Upper lobe of left lung (tissue), 6 donors: ENCODE measurements at regions not wholly inside any gene's neighbourhood (a gene's known extent, or its start where the extent isn't known, plus 50 kb on each side); places are given as distances from the start of the nearest gene placed in this dataset.

Source experiments
- ATAC-seq, 2 donors: fragments of 200-7000 bp; cut with Tn5 transposase; one replicate each; pipeline ENCODE4 v1.9.1; 2022; ENCODE audit warnings: mild to moderate bottlenecking in 2 of 2, moderate library complexity in 2 of 2; ENCODE audit not compliant: low FRiP score in 2 of 2
- DNase-seq, 2 donors: peaks; one replicate each; pipeline ENCODE4 v3.0.0-alpha.2; 2019 to 2020
- H3K27ac ChIP-seq, 4 donors: fragments of 200-600 bp; sonication (generic); one replicate each; pipeline ENCODE4 v1.5.1; 2016 to 2019
- H3K27me3 ChIP-seq, 4 donors: fragments of 200-600 bp; sonication (generic); one replicate each; pipeline ENCODE4 v1.5.1; 2017 to 2019
- H3K36me3 ChIP-seq, 4 donors: fragments of 200-600 bp; sonication (generic); one replicate each; pipeline ENCODE4 v1.5.1; 2016 to 2019
- H3K4me1 ChIP-seq, 4 donors: fragments of 200-600 bp; sonication (generic); one replicate each; pipeline ENCODE4 v1.5.1; 2018 to 2019
- H3K4me3 ChIP-seq, 4 donors: fragments of 200-600 bp; sonication (generic); one replicate each; pipeline ENCODE4 v1.5.1; 2017 to 2019; ENCODE audit warnings: mild to moderate bottlenecking in 2 of 4, moderate library complexity in 1 of 4
- H3K9me3 ChIP-seq, 4 donors: fragments of 200-600 bp; sonication (generic); one replicate each; pipeline ENCODE4 v1.5.1; 2018 to 2019
- EP300 ChIP-seq, 4 donors: sonication (generic); formaldehyde crosslinking; IDR thresholded peaks; one replicate each; pipeline ENCODE4 v1.5.1; 2017; ENCODE audit warnings: antibody characterized with exemption in 4 of 4, control low read depth in 2 of 4
- POLR2A ChIP-seq, 4 donors: fragments of 450-650 bp; IDR thresholded peaks; one replicate each; pipeline ENCODE4 v1.5.1; 2016 to 2017; ENCODE audit warnings: antibody characterized with exemption in 4 of 4, mild to moderate bottlenecking in 2 of 4
- POLR2AphosphoS5 ChIP-seq, 2 donors: sonication (generic); formaldehyde crosslinking; IDR thresholded peaks; one replicate each; pipeline ENCODE4 v1.5.1; 2017; ENCODE audit warnings: antibody characterized with exemption in 2 of 2
- WGBS, 2 donors: methylation state at CpG; one replicate each; pipeline ENCODE4 v1.1.5; 2017 to 2018; 5-methylcytosine and 5-hydroxymethylcytosine counted together
- TF ChIP-seq, protein P1 (sequence below), 6 experiments: fragments of 450-650 bp in 4 of 6; fragments of 200-600 bp in 2 of 6; sonication (generic) in 2 of 6; IDR thresholded peaks; one replicate each; pipeline ENCODE4 v1.5.1; 2016 to 2019; ENCODE audit warnings: antibody characterized with exemption in 6 of 6
- donor health status: DM: no; HTN: no; CAD: no; lungs with moderate emphysema.
- donor health status: DM: no; HTN: yes; CAD: no; lungs with severe emphysema.

DNA sequence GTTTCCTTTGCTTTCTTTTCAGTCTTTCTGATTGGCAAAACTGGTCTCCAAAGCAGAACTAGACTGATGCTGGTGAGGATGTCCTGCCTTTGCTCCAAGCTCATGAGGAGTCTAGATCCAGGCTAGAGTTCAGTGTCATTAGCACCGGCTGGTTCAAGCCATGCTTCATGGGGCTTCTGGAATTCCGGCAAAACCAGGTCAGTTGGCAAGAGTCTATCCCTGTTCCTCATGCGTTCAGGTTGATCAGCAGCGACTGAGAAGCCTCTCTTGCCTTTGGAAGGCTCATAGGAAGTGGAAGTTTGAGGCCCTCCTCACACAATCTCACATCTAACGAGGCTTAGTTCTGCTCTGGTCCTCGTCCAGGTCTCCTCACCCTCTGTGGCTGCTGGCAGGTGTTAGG, 194.3 kb downstream of the HS3ST3A1 start:
- ATAC-seq (no peak), DNase-seq (no peak)
- Histone ChIP-seq H3K4me3 (no peak overlapping the region), H3K27me3 (no peaks in the 10 kb centered on the region), H3K36me3 (no peaks in the 10 kb centered on the region), H3K4me1 (peaks cover 0 to 7% (median 3%) of the 10 kb centered on the region in 4 donors), H3K9me3 (no peaks in the 10 kb centered on the region), H3K27ac (no peak overlapping the region)
- TF ChIP-seq POLR2A (IDR thresholded peaks at IDR 0.05) (no peak), EP300 (IDR thresholded peaks at IDR 0.05) (no peak), POLR2AphosphoS5 (IDR thresholded peaks at IDR 0.05) (no peak)
- TF ChIP-seq, protein P1, sequence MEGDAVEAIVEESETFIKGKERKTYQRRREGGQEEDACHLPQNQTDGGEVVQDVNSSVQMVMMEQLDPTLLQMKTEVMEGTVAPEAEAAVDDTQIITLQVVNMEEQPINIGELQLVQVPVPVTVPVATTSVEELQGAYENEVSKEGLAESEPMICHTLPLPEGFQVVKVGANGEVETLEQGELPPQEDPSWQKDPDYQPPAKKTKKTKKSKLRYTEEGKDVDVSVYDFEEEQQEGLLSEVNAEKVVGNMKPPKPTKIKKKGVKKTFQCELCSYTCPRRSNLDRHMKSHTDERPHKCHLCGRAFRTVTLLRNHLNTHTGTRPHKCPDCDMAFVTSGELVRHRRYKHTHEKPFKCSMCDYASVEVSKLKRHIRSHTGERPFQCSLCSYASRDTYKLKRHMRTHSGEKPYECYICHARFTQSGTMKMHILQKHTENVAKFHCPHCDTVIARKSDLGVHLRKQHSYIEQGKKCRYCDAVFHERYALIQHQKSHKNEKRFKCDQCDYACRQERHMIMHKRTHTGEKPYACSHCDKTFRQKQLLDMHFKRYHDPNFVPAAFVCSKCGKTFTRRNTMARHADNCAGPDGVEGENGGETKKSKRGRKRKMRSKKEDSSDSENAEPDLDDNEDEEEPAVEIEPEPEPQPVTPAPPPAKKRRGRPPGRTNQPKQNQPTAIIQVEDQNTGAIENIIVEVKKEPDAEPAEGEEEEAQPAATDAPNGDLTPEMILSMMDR (IDR thresholded peaks at IDR 0.05), result no peak
- 97 to 98% methylated on average over 6 of the region's 6 CpGs for WGBS, 2 donors

DNA sequence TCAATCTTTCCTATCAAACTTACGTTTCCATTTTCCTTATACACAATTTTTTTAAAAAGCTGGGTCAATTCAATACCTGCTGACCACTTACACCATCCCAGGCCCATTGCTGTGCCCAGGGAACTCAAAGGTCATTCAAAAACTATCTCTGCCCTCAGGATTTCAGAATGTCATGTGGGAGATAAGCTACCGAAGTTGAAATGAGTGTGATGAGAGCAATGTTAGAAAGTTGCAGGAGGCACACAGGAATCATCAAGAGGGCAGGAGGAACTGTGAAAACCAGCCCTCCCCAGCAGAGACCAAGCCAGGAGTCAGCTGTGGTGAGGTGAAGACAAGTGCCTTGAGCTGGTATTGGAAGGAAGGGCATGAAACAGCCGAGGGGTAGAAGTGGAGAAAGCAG, 195.9 kb downstream of the HS3ST3A1 start:
- WGBS, 2 donors, result 50 to 60% methylated on average over 3 of the region's 3 CpGs
- no peak for ATAC-seq
- no peaks in the 10 kb centered on the region for H3K9me3 ChIP-seq
- H3K36me3 ChIP-seq, result no peaks in the 10 kb centered on the region
- H3K4me3 ChIP-seq, result no peak overlapping the region
- peaks cover 0 to 4% (median under 1%) of the 10 kb centered on the region in 4 donors for H3K4me1 ChIP-seq
- no peak for DNase-seq
- no peaks in the 10 kb centered on the region for H3K27me3 ChIP-seq
- TF ChIP-seq EP300 (IDR thresholded peaks at IDR 0.05), result no peak
- TF ChIP-seq, protein P1 (IDR thresholded peaks at IDR 0.05), result no peak
- no peak for TF ChIP-seq POLR2AphosphoS5 (IDR thresholded peaks at IDR 0.05)
- H3K27ac ChIP-seq, result no peak overlapping the region

DNA sequence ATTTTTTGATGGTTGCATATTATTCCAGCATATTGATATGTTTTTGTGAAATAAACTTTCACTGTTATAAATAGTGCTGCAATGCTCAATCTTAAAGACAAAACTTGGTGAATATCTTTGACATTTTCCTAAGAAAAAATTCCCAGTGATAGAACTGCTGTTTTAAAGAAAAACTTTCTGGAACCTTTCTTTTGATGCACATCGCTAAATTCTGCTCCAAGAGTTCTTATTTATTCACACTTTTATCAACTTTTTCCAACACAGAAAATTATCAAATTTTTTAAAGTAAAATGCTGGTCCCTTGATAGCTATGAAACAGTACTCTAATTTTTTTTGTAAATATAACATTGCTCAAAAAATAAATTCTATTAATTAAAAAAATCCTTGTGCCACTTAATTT, 196.6 kb downstream of the HS3ST3A1 start:
- H3K27ac ChIP-seq, result no peak overlapping the region
- no peaks in the 10 kb centered on the region for H3K4me1 ChIP-seq
- no peaks in the 10 kb centered on the region for H3K36me3 ChIP-seq
- H3K9me3 ChIP-seq, result no peaks in the 10 kb centered on the region
- ATAC-seq (no peak), DNase-seq (no peak)
- TF ChIP-seq EP300 (IDR thresholded peaks at IDR 0.05) (no peak), POLR2A (IDR thresholded peaks at IDR 0.05) (no peak), POLR2AphosphoS5 (IDR thresholded peaks at IDR 0.05) (no peak)
- TF ChIP-seq, protein P1 (IDR thresholded peaks at IDR 0.05), result no peak
- no peak overlapping the region for H3K4me3 ChIP-seq
- no peaks in the 10 kb centered on the region for H3K27me3 ChIP-seq
- WGBS, 2 donors, result 93 to 97% methylated on average over 1 of the region's 1 CpG

DNA sequence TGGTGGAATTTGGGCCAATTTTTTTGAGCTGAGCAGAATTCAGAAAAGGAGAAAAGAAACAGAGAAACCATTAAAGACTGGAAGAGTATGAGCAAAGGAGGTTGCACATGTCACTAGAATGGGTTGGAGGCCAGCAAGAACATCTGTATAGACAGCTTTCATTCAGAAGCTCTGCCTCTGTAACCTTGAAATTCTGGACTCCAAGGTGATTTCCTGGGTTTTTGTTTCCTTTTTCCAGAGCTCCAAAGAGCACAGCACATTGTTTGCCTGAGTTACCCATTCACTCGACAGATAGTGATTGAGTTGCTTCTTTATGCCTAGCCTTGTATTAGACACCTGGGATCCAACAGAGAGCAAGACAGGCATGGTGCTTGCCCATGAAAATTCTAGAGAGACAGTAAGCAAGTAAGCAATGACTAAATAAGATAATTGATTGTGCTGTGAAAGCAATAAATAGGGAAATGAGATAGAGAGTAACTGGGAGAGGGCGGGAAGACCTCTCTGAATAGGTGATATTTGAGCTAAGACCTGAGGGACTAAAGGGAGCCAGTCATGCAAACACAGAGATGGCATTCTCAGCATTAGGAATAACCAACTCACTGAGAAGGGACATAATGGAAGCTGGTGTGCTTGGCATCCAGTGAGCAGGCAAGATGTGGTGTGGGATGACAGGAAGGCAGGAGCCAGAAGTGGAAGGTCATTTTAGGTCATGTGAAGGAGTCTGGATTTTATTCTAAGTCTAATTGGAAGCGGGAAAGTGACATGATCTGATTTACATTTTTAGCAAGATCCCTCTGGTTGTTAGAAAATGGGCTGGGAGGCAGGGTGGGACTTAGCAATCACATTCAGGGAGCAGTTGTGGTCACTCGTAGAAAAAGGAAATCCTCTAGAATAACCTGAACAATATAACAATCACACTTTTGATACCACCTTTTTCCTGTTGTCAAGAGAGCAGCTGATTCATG, 197.5 kb downstream of the HS3ST3A1 start:
- no peaks in the 10 kb centered on the region for H3K9me3 ChIP-seq
- 62 to 66% methylated on average over 4 of the region's 4 CpGs for WGBS, 2 donors
- no peak overlapping the region for H3K27ac ChIP-seq
- H3K36me3 ChIP-seq, result no peaks in the 10 kb centered on the region
- no peaks in the 10 kb centered on the region for H3K4me1 ChIP-seq
- DNase-seq (no peak), ATAC-seq (no peak)
- no peaks in the 10 kb centered on the region for H3K27me3 ChIP-seq
- TF ChIP-seq, protein P1 (IDR thresholded peaks at IDR 0.05), result no peak
- TF ChIP-seq POLR2AphosphoS5 (IDR thresholded peaks at IDR 0.05) (no peak), POLR2A (IDR thresholded peaks at IDR 0.05) (no peak), EP300 (IDR thresholded peaks at IDR 0.05) (no peak)
- H3K4me3 ChIP-seq, result no peak overlapping the region
